Hepatocyte (in vitro differentiated cells): ENCODE measurements at regions not wholly inside any gene's neighbourhood (a gene's known extent, or its start where the extent isn't known, plus 50 kb on each side); places are given as distances from the start of the nearest gene placed in this dataset.

Experiments used
- DNase-seq: peaks from one replicate; pipeline ENCODE4 v3.0.0-alpha.2; 2016; ENCODE audit warnings: low spot score
- H2AFZ ChIP-seq: fragments of 200-600 bp; sonication (generic); 2 replicates; pipeline ENCODE4 v1.6.0; 2016; ENCODE audit warnings: antibody characterized with exemption, mild to moderate bottlenecking
- H3K27ac ChIP-seq: fragments of 200-600 bp; sonication (generic); 2 replicates; pipeline ENCODE4 v1.5.1; 2016; ENCODE audit warnings: mild to moderate bottlenecking
- H3K27me3 ChIP-seq: fragments of 200-600 bp; sonication (generic); 2 replicates; pipeline ENCODE4 v1.6.1; 2016
- H3K36me3 ChIP-seq: fragments of 200-600 bp; sonication (generic); replicated peaks from 2 replicates; pipeline ENCODE4 v1.5.1; 2016; ENCODE audit warnings: low read depth; ENCODE audit not compliant: insufficient read depth
- H3K4me1 ChIP-seq: fragments of 200-600 bp; sonication (generic); 2 replicates; pipeline ENCODE4 v1.5.1; 2016; ENCODE audit warnings: mild to moderate bottlenecking, moderate library complexity; ENCODE audit not compliant: insufficient read depth
- H3K4me2 ChIP-seq: fragments of 200-600 bp; sonication (generic); 2 replicates; pipeline ENCODE4 v1.6.0; 2016
- H3K4me3 ChIP-seq: fragments of 200-600 bp; sonication (generic); 2 replicates; pipeline ENCODE4 v1.5.1; 2016; ENCODE audit warnings: mild to moderate bottlenecking
- H3K79me2 ChIP-seq: fragments of 200-600 bp; sonication (generic); 2 replicates; pipeline ENCODE4 v1.6.0; 2017; ENCODE audit warnings: mild to moderate bottlenecking
- H3K9me2 ChIP-seq: fragments of 200-600 bp; sonication (generic); replicated peaks from 2 replicates; pipeline ENCODE4 v1.6.0; 2017; ENCODE audit warnings: mild to moderate bottlenecking; ENCODE audit not compliant: insufficient read depth
- H3K9me3 ChIP-seq: fragments of 200-600 bp; sonication (generic); 2 replicates; pipeline ENCODE4 v1.5.1; 2016; ENCODE audit warnings: low read depth, mild to moderate bottlenecking
- H4K20me1 ChIP-seq: fragments of 200-600 bp; sonication (generic); 2 replicates; pipeline ENCODE4 v1.6.0; 2016; ENCODE audit warnings: mild to moderate bottlenecking; ENCODE audit not compliant: insufficient read depth, poor library complexity, severe bottlenecking
- EZH2 ChIP-seq: fragments of 200-600 bp; sonication (generic); IDR thresholded peaks from 2 replicates; pipeline ENCODE4 v1.6.1; 2016; ENCODE audit warnings: antibody characterized with exemption, mild to moderate bottlenecking, borderline replicate concordance
- EZH2phosphoT487 ChIP-seq: fragments of 200-600 bp; sonication (generic); IDR thresholded peaks from one replicate; pipeline ENCODE4 v1.6.1; 2018; ENCODE audit warnings: antibody characterized with exemption, mild to moderate bottlenecking, low read depth, moderate library complexity; ENCODE audit not compliant: unreplicated experiment, severe bottlenecking
- WGBS: methylation state at CpG from one replicate; pipeline ENCODE4 v1.1.6; 2016; ENCODE audit warnings: low lambda C conversion rate; ENCODE audit errors: missing lambda C conversion rate; 5-methylcytosine and 5-hydroxymethylcytosine counted together
- TF ChIP-seq, protein P1 (sequence below): fragments of 200-600 bp; sonication (generic); IDR thresholded peaks from 2 replicates; pipeline ENCODE4 v1.5.1; 2016; ENCODE audit warnings: antibody characterized with exemption, mild to moderate bottlenecking; ENCODE audit not compliant: poor library complexity

DNA sequence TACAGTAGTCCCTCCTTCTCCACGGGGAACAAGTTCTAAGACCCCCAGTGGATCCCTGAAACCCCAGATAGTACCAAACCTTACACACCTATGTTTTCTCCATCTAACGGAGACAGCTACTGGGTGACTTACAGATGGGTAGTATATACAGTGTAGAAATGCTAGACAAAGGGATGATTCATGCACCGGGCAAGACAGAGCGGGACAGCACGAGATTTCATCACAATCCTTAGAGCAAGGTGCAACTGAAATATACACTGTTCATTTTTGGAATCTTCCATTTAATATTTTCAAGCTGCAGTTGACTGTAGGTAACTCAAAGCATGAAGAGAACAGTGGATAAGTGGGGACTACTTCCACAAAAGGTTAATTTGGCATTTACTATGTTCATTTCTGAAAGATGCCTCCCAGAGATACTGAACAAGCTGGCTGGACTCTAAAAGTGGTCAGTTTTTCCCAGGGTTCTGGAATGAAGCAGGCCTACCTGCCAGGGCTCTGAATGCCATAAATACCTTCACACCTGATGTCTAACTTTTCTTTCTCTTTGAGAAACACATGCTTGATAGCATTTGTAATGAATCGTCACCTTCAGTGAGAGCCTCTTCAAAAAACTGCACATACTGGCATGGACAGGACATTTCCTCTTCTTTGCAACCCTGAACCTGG lies 127.7 kb upstream of the FOXN3 start:
- no peak overlapping the region for H2AFZ ChIP-seq
- DNase-seq = no peak
- no peak overlapping the region for H3K4me2 ChIP-seq
- no peaks in the 10 kb centered on the region for H3K27me3 ChIP-seq
- no peaks in the 10 kb centered on the region for H4K20me1 ChIP-seq
- no peak for TF ChIP-seq EZH2
- TF ChIP-seq, protein P1, sequence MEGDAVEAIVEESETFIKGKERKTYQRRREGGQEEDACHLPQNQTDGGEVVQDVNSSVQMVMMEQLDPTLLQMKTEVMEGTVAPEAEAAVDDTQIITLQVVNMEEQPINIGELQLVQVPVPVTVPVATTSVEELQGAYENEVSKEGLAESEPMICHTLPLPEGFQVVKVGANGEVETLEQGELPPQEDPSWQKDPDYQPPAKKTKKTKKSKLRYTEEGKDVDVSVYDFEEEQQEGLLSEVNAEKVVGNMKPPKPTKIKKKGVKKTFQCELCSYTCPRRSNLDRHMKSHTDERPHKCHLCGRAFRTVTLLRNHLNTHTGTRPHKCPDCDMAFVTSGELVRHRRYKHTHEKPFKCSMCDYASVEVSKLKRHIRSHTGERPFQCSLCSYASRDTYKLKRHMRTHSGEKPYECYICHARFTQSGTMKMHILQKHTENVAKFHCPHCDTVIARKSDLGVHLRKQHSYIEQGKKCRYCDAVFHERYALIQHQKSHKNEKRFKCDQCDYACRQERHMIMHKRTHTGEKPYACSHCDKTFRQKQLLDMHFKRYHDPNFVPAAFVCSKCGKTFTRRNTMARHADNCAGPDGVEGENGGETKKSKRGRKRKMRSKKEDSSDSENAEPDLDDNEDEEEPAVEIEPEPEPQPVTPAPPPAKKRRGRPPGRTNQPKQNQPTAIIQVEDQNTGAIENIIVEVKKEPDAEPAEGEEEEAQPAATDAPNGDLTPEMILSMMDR = no peak
- no peak overlapping the region for H3K4me3 ChIP-seq
- H3K9me3 ChIP-seq = no peaks in the 10 kb centered on the region
- no peaks in the 10 kb centered on the region for H3K36me3 ChIP-seq
- H3K79me2 ChIP-seq = peaks cover 18% of the 10 kb centered on the region
- 91% methylated on average over 6 of the region's 6 CpGs for WGBS
- no peaks in the 10 kb centered on the region for H3K9me2 ChIP-seq
- H3K27ac ChIP-seq = no peak overlapping the region
- peaks cover under 1% of the 10 kb centered on the region for H3K4me1 ChIP-seq

DNA sequence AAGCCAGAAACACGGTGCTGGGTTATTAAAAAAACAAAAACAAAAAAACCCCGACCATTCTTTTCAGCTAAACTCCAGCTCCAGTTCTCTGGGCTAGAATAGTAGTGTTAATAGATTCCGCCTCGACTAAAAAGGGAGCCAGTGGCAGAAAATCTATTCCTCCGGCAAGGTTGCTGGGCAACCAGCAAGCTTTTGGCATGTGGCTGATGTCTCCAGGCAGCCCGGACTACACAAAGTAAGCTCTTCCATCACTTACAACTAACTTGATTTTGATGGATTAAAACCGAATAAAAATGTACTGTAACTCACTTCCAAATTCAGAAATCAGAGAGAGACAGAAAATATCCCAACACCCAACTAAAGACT lies 126.4 kb upstream of the FOXN3 start:
- Histone ChIP-seq H3K9me3 (no peaks in the 10 kb centered on the region), H3K27ac (no peak overlapping the region), H3K4me2 (no peak overlapping the region), H3K27me3 (no peaks in the 10 kb centered on the region), H3K4me3 (no peak overlapping the region), H3K9me2 (no peaks in the 10 kb centered on the region), H3K79me2 (peaks cover 18% of the 10 kb centered on the region), H4K20me1 (no peaks in the 10 kb centered on the region), H3K36me3 (no peaks in the 10 kb centered on the region), H2AFZ (no peak overlapping the region), H3K4me1 (peaks cover 4% of the 10 kb centered on the region)
- 64% methylated on average over 7 of the region's 7 CpGs for WGBS
- no peak for DNase-seq
- TF ChIP-seq EZH2 (no peak), EZH2phosphoT487 (no peak)
- TF ChIP-seq, protein P1 = no peak

DNA sequence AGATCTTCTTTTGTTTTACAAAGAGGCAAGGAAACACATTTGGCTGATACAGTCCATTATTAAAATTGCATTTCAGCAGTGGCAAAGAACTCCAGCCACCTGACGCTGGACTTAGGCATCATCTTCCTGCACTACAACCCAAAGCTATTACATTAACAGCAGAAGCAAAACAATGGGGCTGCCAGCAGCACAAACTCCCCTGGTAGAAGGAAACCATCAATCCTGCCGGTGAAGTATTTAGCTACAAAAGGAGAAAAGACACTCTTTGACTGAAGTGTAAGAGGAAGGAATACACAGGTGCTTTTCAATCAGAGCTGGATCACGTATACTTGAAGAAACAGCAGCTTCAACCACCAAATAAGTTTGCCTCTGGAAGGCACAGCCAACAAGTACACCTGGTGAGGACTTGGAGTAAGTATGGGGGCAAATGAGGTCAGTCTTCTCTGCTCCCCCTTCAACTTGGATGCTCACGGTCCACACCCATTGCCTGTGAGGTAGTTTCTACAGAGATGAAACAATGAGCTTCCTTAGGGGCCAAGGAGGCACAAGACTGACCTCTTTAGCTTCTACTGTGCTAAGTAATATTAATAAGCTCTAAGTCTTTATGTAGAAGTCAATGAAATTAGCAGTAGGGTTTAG lies 125.9 kb upstream of the FOXN3 start:
- Histone ChIP-seq H3K9me3 (no peaks in the 10 kb centered on the region), H3K27me3 (no peaks in the 10 kb centered on the region), H3K9me2 (no peaks in the 10 kb centered on the region), H3K4me1 (peaks cover 4% of the 10 kb centered on the region), H3K36me3 (no peaks in the 10 kb centered on the region), H3K4me2 (no peak overlapping the region), H2AFZ (no peak overlapping the region), H4K20me1 (no peaks in the 10 kb centered on the region), H3K27ac (no peak overlapping the region), H3K4me3 (no peak overlapping the region), H3K79me2 (peaks cover 18% of the 10 kb centered on the region)
- no peak for DNase-seq
- 66% methylated on average over 4 of the region's 4 CpGs for WGBS
- TF ChIP-seq EZH2phosphoT487 (no peak), EZH2 (no peak)
- TF ChIP-seq, protein P1 = no peak
